COLO668 (cell line): ENCODE measurements at regions not wholly inside any gene's neighbourhood (a gene's known extent, or its start where the extent isn't known, plus 50 kb on each side); places are given as distances from the start of the nearest gene placed in this dataset.
"Not testable (repeated sequence)": the region's sequence is repeated elsewhere in the genome, so short reads cannot be mapped to it uniquely, and the experiment has no call there.

ENCODE experiments used
- DNase-seq: peaks from one replicate; lab custom pipeline; 2025; ENCODE audit not compliant: unreplicated experiment; lab: John Stamatoyannopoulos, UW

DNA sequence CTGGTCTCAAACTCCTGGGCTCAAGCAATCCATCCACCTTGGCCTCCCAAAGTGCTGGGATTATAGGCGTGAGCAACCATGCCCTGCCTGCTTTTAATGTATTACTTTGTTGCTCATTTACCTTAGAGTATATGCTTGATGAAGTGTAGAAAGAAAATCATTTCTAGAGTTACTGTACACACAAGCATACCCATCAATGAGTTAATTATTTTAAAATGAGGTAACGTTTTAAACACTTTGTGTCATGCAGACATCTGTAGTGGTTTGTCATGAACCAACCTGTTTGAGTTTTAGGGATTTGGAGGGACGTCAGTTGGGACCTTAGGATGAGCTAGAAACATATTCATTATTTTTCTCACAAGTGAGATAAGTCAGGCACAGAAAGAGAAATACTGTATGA lies 332.4 kb upstream of the IGF1R start:
- no peak for DNase-seq

DNA sequence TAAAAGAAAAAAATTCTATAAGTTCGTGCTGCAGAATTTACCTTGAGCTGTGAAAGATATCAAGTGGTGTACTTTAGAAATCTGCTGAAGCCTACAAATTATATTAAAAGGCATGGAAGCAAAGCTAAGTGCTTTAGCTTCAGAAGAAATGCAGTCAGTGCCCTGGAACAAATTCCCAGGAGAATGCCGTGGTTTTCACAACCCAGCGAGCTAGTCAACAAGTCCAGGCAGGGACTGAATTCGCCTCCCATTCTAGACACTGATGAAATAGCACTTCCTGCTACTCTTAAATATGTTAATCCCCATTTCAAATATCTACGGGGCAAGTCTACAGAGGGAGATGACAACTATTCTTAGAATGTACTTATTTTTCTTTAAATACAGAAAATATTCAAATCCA lies 326.4 kb upstream of the IGF1R start:
- no peak for DNase-seq

DNA sequence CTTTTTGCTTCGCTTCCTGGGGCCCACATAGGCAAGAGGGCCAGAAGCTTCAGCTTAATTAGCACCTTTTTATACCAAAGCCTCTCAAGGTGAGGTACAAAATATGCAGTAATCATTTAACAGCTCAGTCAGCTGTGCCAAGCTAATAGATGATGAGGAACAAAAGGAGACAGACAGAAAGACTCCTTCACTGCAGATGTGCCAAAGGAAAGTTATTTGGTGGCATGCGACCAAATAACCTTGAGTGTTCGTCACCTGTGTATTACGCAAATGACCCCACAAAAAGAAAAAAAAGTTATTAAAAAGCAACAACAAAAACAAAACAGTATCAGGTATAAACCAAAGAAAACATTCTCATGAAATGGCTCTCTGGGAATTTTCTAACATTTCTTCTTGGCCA lies 325.8 kb upstream of the IGF1R start:
- DNase-seq: no peak

DNA sequence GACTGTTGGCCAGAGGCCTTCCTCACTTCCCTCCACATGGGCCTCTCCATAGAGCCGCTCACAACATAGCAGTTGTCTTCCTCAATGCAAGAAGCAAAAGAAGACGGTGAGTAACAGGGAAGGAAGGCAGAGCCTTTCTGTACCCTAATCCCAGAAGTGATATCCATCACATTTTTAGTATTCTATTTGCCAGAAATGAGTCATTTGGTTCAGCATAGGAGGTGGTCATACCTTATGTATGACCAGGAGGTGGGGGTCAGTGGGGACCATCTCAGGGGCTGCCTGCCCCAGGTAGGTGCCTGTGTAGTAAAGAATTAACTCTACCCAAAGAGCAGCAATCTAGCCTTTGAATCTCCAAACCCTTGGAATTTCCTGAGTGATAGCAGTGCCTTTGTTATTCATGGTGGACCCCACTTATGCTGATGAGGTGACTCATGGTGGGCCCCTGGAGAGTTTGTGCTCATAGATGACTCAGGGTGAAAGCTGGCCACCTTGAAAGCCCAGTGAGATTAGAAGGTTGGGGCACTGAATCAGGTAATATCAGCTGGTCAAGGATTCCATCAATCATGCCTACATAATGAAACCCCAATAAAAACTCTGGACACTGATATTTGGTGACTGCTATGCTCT lies 323.9 kb upstream of the IGF1R start:
- DNase-seq: no peak

DNA sequence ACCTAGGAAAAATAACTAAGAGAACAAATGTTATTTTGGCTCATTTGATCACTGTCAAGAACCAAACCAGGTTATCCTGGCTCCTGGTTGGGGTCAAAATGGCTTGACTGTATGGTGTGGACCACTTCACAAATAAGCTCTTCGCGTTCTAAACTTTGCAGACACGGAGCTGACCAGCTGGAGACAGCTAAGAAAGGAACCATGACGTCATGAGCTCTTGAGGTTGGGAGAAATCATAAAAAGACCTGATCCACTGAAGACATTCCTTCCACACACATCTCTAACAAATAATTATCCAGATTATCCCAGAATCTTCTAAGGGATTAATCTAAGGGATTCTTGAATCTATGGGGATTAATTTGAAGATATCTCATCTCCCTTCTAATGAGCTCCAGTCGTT lies 321.5 kb upstream of the IGF1R start:
- DNase-seq: no peak

DNA sequence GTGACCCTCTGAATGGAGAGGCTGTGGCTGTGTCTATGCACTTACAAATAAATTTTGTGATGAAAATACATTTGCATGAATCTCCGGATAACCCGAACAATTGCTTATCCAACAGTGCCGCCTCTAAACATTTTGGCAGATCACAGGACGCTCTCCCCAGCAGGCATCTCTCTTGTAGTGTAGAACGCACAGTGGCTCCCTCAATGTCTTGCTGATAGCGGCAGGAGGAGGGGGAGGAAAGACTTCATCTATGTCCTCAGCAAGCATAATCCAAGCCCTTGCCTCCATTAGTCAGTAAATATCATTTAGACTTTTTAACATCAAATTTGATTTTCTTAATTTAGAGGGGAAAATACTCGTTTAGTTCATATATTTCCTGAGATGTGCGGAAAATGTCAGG lies 318.1 kb upstream of the IGF1R start:
- no peak for DNase-seq

DNA sequence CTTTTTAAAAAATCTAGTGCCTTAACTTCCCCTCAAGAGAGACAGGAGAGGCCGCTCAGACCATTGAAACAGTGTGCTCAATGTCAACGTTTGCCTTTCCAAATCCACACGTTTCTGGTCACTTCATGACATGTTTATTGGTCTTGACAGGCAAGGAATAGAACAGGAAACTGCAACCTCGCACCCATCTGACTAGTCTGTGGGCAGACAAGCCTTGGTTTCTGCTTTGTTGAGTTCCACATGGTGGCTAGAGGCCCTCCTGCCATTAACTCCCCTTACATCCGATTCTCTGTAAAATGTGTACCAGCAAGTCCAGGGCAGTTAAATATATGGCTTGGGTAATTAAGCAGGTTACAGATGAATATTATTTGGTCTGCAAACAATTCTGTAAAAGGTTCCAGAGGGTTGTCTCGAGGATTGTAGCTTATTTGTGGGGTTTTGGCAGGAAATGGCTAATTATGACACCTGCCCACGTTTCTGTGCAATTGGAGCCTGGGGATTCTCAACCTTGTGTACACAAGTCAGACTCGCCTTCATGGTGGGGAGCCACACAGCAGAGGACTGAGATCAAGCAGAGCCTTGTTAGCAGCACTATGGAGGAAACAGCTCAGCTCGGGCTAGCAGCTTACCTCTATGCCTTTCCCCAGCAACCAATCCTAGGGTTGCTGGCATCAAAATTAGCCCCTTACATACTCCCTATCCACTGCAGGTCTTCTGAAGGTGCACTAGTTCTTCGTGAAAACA lies 317.5 kb upstream of the IGF1R start:
- no peak for DNase-seq

DNA sequence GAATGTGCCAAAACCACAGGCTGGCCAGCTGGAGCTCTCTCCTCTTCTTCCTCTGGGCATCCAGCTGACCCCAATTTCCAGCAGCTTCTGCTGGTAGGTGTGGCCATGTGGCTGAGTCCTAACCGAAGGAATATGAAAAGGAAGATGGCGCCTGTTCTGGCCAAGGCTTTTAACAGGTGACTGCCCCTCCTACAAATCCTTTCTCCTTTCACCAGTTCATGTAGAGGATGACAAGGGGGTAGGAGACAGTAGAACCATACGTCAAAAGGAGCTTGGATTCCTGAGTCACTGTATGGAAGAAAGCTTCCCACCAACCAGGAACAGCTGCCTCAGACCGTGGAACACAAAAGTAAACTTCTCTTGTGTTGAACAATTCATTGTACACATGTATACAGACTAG lies 316.7 kb upstream of the IGF1R start:
- no peak for DNase-seq

DNA sequence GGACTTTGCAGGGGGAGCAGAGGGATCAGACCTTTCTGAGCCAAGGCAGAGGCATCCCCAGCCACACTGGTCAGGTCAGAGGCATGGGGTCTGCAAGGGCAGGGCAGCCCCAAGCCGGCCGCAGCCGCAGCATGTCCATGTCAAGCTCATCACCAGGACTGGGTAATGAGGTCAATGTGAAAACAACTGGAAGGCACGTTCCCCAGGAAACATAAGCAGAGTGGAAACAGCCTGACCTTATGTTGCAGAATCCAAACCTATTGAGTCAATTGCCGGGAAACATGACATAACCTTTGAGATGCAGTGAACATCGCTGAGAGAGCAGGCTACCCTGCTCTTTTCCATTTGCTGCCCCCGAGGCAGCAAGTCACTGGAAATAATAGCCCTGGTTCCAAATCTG lies 315.1 kb upstream of the IGF1R start:
- DNase-seq: no peak

DNA sequence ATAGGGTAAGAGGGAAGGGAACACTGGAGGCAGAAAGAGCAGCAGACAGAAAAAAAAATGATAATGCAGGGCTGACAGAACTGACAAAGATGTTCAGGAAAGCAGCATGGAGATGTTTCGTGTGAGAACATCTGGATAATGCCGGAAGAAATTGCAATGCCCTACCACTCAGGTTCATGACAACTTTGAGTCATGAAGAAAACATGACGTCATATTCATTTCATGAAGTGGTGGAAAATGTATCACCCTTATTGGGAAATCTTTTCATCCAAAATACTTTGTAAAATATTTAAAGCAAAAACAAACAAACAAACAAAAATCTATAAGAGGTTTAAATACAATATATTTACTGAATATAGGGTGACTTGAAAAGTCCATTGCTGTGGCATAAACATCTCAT lies 305.4 kb upstream of the IGF1R start:
- DNase-seq: no peak

DNA sequence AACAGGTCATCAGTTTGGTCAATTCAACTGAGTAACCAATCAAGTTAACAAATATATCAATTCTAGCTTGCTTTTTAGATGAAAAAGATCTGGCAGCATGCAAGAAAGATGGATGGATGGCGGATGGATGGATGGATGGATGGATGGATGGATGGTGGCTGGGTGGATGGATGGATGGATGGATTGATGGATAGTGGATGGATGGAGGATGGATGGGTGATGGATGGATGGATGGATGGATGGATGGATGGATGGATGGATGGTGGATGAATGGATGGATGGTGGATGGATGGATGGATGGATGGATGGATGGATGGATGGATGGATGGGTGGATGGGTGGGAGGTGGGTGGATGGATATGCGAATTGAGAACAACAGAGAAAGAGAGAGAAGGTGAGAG lies 303.7 kb upstream of the IGF1R start:
- no peak for DNase-seq

DNA sequence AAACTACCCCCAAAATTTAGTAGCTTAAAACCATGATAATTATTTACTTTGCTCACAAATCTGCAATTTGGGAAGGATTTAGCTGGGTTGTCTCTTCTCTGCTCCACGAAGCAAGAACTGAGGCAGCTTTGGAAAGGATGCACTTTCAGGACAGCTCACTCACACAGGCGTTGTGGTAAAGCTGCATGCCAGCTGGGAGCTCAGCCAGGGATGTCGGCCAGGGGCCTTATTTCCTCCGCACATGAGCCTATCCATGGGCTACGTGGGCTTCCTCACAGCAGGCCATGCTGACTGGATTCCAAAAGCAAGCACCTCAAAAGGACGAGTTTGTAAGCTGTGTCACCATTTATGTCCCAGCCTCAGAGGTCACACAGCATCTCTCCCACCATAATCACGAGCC lies 301.3 kb upstream of the IGF1R start:
- no peak for DNase-seq

DNA sequence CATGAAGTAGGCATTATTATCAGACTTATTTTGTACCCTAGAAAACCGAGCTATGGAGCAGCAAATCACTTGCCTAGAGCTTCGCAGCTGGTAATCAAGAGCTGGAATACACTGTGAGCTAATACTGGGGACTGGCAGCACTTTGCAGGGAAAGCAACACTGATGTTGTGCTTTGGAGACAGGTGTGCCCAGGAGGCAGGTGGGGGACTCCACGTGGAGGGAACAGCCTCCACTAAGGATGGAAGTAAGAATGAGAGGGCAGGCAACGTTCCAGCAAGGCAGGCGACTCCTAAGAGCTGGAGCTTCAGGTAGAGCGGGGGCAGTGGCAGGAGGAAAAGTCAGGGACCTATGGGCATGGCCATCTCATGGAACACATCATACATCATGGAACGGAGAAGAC lies 300.5 kb upstream of the IGF1R start:
- no peak for DNase-seq

DNA sequence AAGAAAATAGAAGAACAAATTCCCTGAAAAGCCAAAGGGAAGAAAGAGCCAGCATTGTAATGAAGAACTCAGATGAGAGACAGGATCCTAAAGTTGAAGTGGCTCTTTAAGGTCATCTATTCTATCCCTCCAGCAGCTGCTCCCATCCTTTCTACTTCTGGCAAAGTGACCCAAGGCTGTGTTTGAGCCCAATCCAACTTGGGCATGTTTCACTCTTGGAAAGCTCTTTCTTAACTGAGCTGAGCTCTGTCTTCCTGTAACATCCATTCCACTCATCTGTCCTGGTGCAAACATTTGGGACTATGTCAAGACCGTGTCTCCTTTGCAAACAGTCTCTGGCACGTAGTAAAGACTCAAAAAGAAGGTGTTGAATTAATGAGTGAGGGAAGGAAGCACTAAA lies 298.1 kb upstream of the IGF1R start:
- DNase-seq: no peak

DNA sequence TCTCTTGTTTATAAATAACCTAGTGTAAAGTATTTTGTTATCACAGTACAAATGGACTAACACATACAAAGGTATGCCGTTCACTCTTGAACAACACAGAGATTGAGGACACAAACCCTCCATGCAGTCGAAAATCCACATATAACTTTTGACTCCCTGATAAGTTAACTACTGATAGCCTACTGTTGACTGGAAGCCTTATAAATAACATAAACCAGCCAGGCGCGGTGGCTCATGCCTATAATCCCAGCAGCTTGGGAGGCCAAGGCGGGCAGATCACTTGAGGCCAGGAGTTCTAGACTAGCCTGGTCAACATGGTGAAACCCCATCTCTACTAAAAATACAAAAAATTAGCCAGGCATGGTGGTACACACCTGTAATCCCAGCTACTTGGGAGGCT lies 290.1 kb upstream of the IGF1R start:
- not testable (repeated sequence) for DNase-seq

DNA sequence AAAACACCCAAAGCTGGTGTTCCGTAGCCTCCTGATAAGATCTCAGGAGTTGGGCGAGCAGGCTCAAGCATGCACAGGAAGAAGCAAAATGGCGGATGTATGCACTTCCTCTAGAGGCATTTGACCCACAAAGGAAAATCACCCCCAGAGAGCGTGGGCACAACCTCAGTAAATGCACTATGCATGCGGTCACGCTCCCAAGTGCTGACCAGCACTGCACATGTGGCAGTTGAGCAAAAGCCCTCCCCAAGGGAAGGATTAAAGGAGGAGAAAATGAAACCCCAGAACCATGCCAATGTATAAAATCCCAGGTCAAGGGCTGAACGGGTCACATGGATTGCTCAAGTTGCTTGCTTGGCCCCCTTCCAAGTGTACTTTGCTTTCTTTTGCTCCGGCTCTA lies 289.4 kb upstream of the IGF1R start:
- no peak for DNase-seq

DNA sequence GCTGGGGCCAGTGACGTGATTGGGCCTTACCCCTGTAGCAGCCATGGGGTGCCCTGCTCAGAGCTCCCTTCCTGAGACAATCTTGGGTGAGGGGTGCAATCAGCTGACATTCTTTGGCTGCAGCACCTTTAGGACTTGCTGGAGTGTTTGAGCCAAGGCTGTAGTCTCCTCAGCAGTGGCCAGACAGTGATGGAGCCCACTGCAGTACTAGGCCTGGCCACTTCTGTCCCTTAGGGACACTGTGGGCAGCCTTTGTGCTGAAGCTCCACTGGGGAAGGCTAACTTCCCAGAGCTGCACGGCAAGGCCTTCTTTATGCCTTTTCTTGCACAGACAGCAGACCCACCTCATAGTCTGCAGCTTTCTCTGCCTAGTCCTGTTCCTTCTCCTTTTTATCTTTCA lies 284.9 kb upstream of the IGF1R start:
- DNase-seq: no peak

DNA sequence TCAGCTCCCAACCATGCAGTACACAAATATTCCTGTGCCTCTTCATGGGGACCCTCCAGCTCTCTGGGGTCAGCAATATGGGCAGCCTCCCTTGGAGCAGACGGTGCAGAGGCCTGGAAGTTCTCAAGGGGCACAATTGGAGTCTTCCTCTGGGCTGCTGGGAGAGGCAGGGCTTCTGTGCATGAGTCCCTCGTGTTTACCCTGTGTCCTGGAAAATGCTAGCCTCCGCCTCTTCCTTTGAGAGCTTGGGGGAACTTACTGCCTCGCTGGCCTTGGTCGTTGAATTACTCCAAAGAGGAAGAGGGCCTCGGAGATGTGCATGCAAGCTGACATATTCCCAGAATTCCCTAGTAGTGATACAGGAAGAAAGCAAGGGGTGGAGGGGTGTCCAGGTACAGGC lies 284.4 kb upstream of the IGF1R start:
- no peak for DNase-seq

DNA sequence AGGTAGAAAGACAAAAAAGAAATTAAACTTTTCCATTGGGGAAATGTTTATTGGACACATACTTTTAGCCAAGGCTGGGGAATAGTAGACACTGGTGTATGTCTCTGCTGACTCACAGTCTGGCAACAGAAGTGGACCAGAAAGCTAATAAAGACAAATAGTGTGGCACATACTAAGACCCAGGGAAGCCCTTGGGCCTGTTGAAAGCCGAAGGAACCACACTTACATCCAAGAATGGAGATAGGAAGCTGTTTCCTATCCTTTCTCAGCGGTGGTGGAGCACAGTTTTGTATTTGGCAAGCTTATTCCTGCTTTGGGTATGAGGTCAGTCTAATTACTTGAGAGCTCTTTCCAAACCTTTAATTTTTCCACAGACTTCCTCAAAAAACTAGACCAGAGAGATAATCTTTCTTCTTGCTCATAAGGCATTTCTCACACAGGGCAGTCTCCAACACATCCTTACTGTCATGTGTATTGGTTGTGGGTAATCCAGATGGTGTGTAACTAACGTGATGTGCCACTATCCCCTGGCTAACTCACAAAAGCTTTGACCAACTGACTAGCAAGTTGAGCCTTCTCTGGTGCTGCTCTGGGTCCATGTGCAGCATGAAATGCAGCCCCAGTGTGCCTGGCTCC lies 279.1 kb upstream of the IGF1R start:
- DNase-seq: no peak

DNA sequence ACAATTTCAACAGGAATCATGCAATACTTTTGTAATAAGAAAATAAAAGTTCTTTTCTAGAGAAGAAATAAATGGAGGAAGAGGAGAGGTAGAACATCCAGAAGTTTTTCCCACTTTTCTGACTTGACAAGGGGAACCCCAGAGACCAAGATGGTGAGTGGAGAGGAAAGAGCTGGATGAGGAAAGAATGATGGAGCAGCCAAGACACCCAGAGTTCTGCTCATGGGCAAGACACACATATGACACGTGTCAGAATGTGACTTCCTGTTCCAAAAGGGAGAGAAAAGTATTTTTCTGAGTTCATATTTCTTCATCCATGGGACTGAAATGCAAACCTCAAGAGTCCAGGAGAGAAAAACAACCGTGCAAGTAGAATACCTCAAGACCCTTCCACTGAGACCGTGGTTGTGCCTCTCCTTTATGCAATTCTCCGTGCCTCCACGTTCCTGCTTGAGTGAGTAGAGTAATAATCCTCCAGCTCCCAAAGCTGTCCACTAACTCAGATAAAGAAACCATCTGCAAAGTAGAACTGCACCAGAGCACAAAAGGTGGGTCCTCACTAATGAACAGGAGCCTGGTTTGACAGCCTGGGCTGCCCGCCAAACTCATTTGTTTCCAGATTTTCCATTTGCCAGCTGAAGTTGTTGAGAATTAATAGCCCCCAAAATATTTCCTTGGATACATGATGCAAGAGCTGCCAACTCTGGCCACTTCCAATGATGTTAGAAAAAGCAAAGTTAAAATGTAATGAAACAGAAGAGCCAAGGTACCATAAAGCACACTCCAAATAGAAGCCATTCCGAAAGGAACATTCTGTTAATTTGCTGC lies 272.6 kb upstream of the IGF1R start:
- no peak for DNase-seq

DNA sequence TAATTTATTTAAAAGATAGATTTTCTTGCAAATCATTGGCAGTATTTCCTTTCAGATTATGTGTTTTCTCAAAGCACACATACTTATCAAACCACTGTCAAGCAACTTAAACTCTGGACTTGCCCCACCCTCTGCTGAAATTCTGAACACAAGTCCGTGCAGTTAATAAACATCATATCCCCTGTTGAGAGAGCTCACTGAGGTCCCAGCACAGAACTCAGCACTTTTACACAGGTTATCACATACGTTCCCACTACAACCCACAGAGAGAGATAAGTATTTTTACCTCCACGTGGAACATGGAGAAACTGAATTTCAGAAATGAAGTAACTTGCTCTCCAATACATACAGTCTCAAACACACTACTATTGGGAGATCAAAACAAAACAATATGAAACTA lies 267.6 kb upstream of the IGF1R start:
- DNase-seq: no peak

DNA sequence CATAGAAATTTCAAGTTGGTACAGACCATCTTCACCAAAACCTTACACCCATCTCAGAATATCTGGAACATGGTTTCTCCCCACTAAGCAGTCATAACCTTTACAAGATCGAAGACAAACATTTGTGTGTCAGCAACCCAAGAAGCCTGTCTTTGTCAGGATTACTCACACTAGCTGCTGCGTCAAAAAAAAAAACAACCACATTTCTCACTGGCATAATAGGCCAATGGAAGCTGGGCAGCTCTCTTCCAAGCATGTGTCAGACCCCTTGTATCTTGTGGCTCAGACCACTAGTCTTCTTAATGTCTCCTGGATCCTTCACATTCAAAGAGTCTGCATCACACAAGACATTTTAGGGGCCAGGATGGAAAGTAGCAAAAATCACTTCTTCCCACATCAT lies 266.9 kb upstream of the IGF1R start:
- DNase-seq: no peak
